IMR-90 (cell line): ENCODE measurements at regions not wholly inside any gene's neighbourhood (a gene's known extent, or its start where the extent isn't known, plus 50 kb on each side); places are given as distances from the start of the nearest gene placed in this dataset.

Experiments
- ATAC-seq: fragments of 200-7000 bp; cut with Tn5 transposase; 2 replicates; pipeline ENCODE4 v1.9.1; 2020; ENCODE audit warnings: low read depth, mild to moderate bottlenecking, moderate library complexity
- BruUV-seq: library from RNA; stranded (reverse); fragments of 400-500 nt; replicated peaks from 2 replicates; lab custom pipeline; 2021; lab: Mats Ljungman, UMichigan
- CTCF ChIA-PET: fragments of 300-600 bp; formaldehyde crosslinking; extraction: SDS; loops from one replicate; lab custom pipeline; 2021; ENCODE audit warnings: antibody characterized with exemption; lab: Yijun Ruan, JAX
- POLR2A ChIA-PET: fragments of 300-600 bp; sonication (Branson Sonifier 250); formaldehyde crosslinking; loops from one replicate; lab custom pipeline; 2022; ENCODE audit warnings: antibody characterized with exemption; ENCODE audit not compliant: unreplicated experiment; lab: Charles Lee
- DNase-seq: peaks from one replicate; pipeline ENCODE4 v3.0.0; 2013
- H2AFZ ChIP-seq: replicated peaks from 2 replicates; pipeline ENCODE3; 2013; ENCODE audit warnings: low read length, mild to moderate bottlenecking; ENCODE audit not compliant: poor library complexity
- H2AK5ac ChIP-seq: 2 replicates; pipeline ENCODE4 v1.6.1; 2013; ENCODE audit warnings: low read depth, low read length, inconsistent platforms
- H2AK9ac ChIP-seq: replicated peaks from 2 replicates; pipeline ENCODE3; 2013; ENCODE audit warnings: mild to moderate bottlenecking, low read depth, low read length, moderate library complexity; ENCODE audit not compliant: poor library complexity
- H2BK120ac ChIP-seq: 2 replicates; pipeline ENCODE4 v1.6.1; 2013; ENCODE audit warnings: low read depth, low read length, inconsistent platforms
- H2BK15ac ChIP-seq: 3 replicates; pipeline ENCODE4 v1.6.1; 2013; ENCODE audit warnings: low read depth, low read length, inconsistent platforms
- H2BK20ac ChIP-seq: 2 replicates; pipeline ENCODE4 v1.6.1; 2013; ENCODE audit warnings: low read depth, mild to moderate bottlenecking, inconsistent platforms, low read length, moderate library complexity
- H2BK5ac ChIP-seq: 2 replicates; pipeline ENCODE4 v1.6.1; 2013; ENCODE audit warnings: mild to moderate bottlenecking, low read depth, low read length, inconsistent platforms; ENCODE audit not compliant: poor library complexity, severe bottlenecking
- H3K14ac ChIP-seq: replicated peaks from 2 replicates; pipeline ENCODE4 v1.6.1; 2013; ENCODE audit warnings: low read depth, low read length, inconsistent platforms
- H3K18ac ChIP-seq: 2 replicates; pipeline ENCODE4 v1.6.1; 2013; ENCODE audit warnings: low read depth, low read length, control low read depth
- H3K23ac ChIP-seq: 2 replicates; pipeline ENCODE4 v1.6.1; 2013; ENCODE audit warnings: low read depth, low read length, inconsistent platforms
- H3K27ac ChIP-seq: 2 replicates; pipeline ENCODE4 v1.5.1; 2013; ENCODE audit warnings: mild to moderate bottlenecking, control low read depth, low read length; ENCODE audit not compliant: insufficient read depth
- H3K27me3 ChIP-seq: 2 replicates; pipeline ENCODE4 v1.6.1; 2013; ENCODE audit warnings: low read length; ENCODE audit not compliant: control insufficient read depth, insufficient read depth
- H3K36me3 ChIP-seq: 2 replicates; pipeline ENCODE4 v1.6.1; 2013; ENCODE audit warnings: low read length, mixed read lengths; ENCODE audit not compliant: control insufficient read depth, insufficient read depth
- H3K4ac ChIP-seq: 2 replicates; pipeline ENCODE4 v1.6.1; 2013; ENCODE audit warnings: low read depth, low read length, inconsistent platforms
- H3K4me1 ChIP-seq: 2 replicates; pipeline ENCODE4 v1.6.1; 2013; ENCODE audit warnings: low read length, mixed read lengths; ENCODE audit not compliant: control insufficient read depth, insufficient read depth
- H3K4me2 ChIP-seq: 2 replicates; pipeline ENCODE4 v1.6.1; 2013; ENCODE audit warnings: low read depth, mild to moderate bottlenecking, control low read depth, low read length, moderate library complexity
- H3K4me3 ChIP-seq: 2 replicates; pipeline ENCODE4 v1.5.1; 2013; ENCODE audit warnings: low read depth, mild to moderate bottlenecking, control low read depth, low read length, moderate library complexity; ENCODE audit not compliant: insufficient read depth
- H3K56ac ChIP-seq: 2 replicates; pipeline ENCODE4 v1.6.1; 2013; ENCODE audit warnings: low read length, inconsistent platforms; ENCODE audit not compliant: insufficient read depth; ENCODE audit errors: extremely low read depth
- H3K79me1 ChIP-seq, 2 experiments: 2 replicates each; pipeline ENCODE4 v1.6.1; 2013; ENCODE audit warnings: low read length in 2 of 2, inconsistent platforms in 1 of 2, low read depth in 1 of 2
- H3K9ac ChIP-seq: 2 replicates; pipeline ENCODE4 v1.6.1; 2013; ENCODE audit warnings: low read depth, low read length, control low read depth
- H3K9me1 ChIP-seq: 2 replicates; pipeline ENCODE4 v1.6.1; 2013; ENCODE audit warnings: low read length, inconsistent platforms; ENCODE audit not compliant: insufficient read depth
- H3K9me3 ChIP-seq: 2 replicates; pipeline ENCODE4 v1.6.1; 2013; ENCODE audit warnings: low read length; ENCODE audit not compliant: control insufficient read depth, insufficient read depth
- H4K20me1 ChIP-seq: 2 replicates; pipeline ENCODE4 v1.6.1; 2013; ENCODE audit warnings: low read length, inconsistent platforms; ENCODE audit not compliant: insufficient read depth
- H4K5ac ChIP-seq: 2 replicates; pipeline ENCODE4 v1.6.1; 2013; ENCODE audit warnings: mild to moderate bottlenecking, low read depth, low read length, control low read depth
- H4K8ac ChIP-seq, 2 experiments: 2 replicates each; pipeline ENCODE4 v1.6.1; 2013; ENCODE audit warnings: low read depth in 2 of 2, low read length in 2 of 2, control low read depth in 1 of 2, inconsistent platforms in 1 of 2
- H4K91ac ChIP-seq: 2 replicates; pipeline ENCODE4 v1.6.1; 2013; ENCODE audit warnings: low read depth, low read length, inconsistent platforms; ENCODE audit not compliant: insufficient read depth
- CEBPB ChIP-seq: IDR thresholded peaks from 2 replicates; pipeline ENCODE4 v1.6.1; 2012; ENCODE audit warnings: low read depth, low read length, improper control_type of control experiment
- CHD1 ChIP-seq: IDR thresholded peaks from 2 replicates; pipeline ENCODE4 v1.6.1; 2012; ENCODE audit warnings: low read depth, low read length, improper control_type of control experiment
- RCOR1 ChIP-seq: IDR thresholded peaks from 2 replicates; pipeline ENCODE4 v1.6.1; 2012; ENCODE audit warnings: mild to moderate bottlenecking, low read length, improper control_type of control experiment; ENCODE audit not compliant: insufficient replicate concordance
- RFX5 ChIP-seq: IDR thresholded peaks from 2 replicates; pipeline ENCODE4 v1.8.0; 2012; ENCODE audit warnings: low read depth, mild to moderate bottlenecking, low read length, moderate library complexity
- WGBS, 2 experiments: methylation state at CpG; one replicate each; pipeline versions ENCODE4 v1.1.5 to v1.1.7; 2013; ENCODE audit warnings: missing lambda C conversion rate in 2 of 2; ENCODE audit not compliant: insufficient read length in 1 of 2; ENCODE audit errors: extremely low coverage in 2 of 2; 5-methylcytosine and 5-hydroxymethylcytosine counted together
- dilution Hi-C: fragments of 300-500 bp; cut with HindIII; formaldehyde crosslinking; loops from one replicate; pipeline ENCODE4 v1.14.3; 2018; ENCODE audit warnings: low sequenced_read_pairs; ENCODE audit not compliant: unreplicated experiment
- in situ Hi-C: fragments of 300-500 bp; cut with MboI; formaldehyde crosslinking; loops from 3 replicates; pipeline ENCODE4 v1.14.3; 2019; ENCODE audit warnings: low sequenced_read_pairs, inconsistent platforms, mixed read lengths
- intact Hi-C: fragments of 100-400 bp; cut with micrococcal nuclease; formaldehyde crosslinking; loops from 2 replicates; pipeline ENCODE4 v1.10.0; 2022

DNA sequence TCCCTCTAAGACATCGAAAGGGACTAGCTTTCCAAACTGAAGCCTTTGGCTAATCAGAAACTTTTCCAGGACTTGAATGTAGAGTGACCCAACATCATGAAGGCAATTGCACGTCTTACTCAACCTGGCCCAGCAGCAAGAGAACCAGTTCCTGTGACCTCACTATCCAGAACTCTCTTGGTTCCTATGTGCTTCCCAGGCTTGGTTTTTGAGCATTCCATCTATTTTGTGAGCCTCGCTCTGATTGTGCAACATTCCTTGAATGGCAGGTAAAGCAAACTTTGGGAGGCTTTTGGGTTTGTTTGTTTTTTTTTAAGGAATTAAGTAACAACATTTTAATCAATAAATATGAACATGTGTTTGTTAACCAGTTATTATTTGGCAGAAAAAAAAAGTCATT, 183.6 kb upstream of the EGLN3 start:
- peaks cover 4% of the 10 kb centered on the region for H3K27me3 ChIP-seq
- H4K91ac ChIP-seq, result no peak overlapping the region
- H3K9me1 ChIP-seq, result no peaks in the 10 kb centered on the region
- H3K9ac ChIP-seq, result no peak overlapping the region
- no peak overlapping the region for H2BK15ac ChIP-seq
- no peak overlapping the region for H3K18ac ChIP-seq
- no peak overlapping the region for H3K27ac ChIP-seq
- no peaks in the 10 kb centered on the region for H3K4me1 ChIP-seq
- no peak overlapping the region for H3K4ac ChIP-seq
- no peaks in the 10 kb centered on the region for H3K79me1 ChIP-seq
- no peak overlapping the region for H3K4me3 ChIP-seq
- H2AK5ac ChIP-seq, result no peak overlapping the region
- TF ChIP-seq CHD1 (no peak), RCOR1 (no peak), RFX5 (no peak), CEBPB (peak; percentile 52)
- H2AK9ac ChIP-seq, result no peak overlapping the region
- no peak overlapping the region for H2BK120ac ChIP-seq
- no CpG with 5 or more reads among the region's 3 CpGs for WGBS, 2 experiments
- dilution Hi-C loops (no loop called here), intact Hi-C loops (no loop called here), in situ Hi-C loops (no loop called here)
- H4K8ac ChIP-seq, result no peak overlapping the region
- POLR2A ChIA-PET, result interaction anchor here (0.7 kb wide), 1 partner anchor 36 kb away, joined by 3 read pairs; no protein-coding TSS in a partner anchor
- no peak overlapping the region for H2BK5ac ChIP-seq
- no peak overlapping the region for H4K5ac ChIP-seq
- no TSS peak for BruUV-seq
- ATAC-seq (no peak), DNase-seq (no peak)
- no peak overlapping the region for H2BK20ac ChIP-seq
- H3K9me3 ChIP-seq, result no peaks in the 10 kb centered on the region
- CTCF ChIA-PET, result interaction anchor here (1.0 kb wide), 1 partner anchor 26 kb away, joined by 3 read pairs; no protein-coding TSS in a partner anchor
- no peak overlapping the region for H3K14ac ChIP-seq
- no peaks in the 10 kb centered on the region for H4K20me1 ChIP-seq
- no peak overlapping the region for H3K23ac ChIP-seq
- no peak overlapping the region for H2AFZ ChIP-seq
- H3K56ac ChIP-seq, result no peak overlapping the region
- H3K36me3 ChIP-seq, result no peaks in the 10 kb centered on the region
- H3K4me2 ChIP-seq, result no peak overlapping the region
